ENCODE measurements at regions not wholly inside any gene's neighbourhood (a gene's known extent, or its start where the extent isn't known, plus 50 kb on each side); places are given as distances from the start of the nearest gene placed in this dataset.

DNA sequence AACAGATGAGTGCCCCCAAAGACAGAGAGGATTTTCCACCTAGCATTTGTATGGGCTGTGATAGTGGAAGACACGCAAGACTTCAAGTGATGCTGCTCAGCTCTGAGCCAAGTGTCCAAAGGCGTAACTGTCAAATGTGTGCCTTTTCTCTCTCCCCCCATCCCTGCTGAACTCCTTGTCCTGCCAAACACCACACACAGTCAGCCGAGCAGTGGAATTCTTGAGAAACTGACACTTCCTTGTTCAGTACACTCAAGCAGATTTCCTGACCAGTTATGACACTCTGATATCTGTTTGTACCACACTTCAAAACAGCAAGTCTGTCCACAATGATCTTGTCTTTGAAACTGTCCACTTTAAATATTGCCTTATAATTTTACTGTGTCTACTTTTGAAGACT lies 166.4 kb downstream of the PIK3R1 start:
- ChIA-PET POLR2A (no interaction called here), CTCF (no interaction called here)
- Histone ChIP-seq H3K36me3 (ENCODE audit: control insufficient read depth, insufficient read depth, low read length) (no peaks in the 10 kb centered on the region), H3K4me3 (ENCODE audit: low read depth, low read length) (no peak overlapping the region), H3K27me3 (ENCODE audit: control insufficient read depth, insufficient read depth, low read length) (no peaks in the 10 kb centered on the region)
- DNase-seq (ENCODE audit: low read depth), result no peak
- TF ChIP-seq, protein P1, sequence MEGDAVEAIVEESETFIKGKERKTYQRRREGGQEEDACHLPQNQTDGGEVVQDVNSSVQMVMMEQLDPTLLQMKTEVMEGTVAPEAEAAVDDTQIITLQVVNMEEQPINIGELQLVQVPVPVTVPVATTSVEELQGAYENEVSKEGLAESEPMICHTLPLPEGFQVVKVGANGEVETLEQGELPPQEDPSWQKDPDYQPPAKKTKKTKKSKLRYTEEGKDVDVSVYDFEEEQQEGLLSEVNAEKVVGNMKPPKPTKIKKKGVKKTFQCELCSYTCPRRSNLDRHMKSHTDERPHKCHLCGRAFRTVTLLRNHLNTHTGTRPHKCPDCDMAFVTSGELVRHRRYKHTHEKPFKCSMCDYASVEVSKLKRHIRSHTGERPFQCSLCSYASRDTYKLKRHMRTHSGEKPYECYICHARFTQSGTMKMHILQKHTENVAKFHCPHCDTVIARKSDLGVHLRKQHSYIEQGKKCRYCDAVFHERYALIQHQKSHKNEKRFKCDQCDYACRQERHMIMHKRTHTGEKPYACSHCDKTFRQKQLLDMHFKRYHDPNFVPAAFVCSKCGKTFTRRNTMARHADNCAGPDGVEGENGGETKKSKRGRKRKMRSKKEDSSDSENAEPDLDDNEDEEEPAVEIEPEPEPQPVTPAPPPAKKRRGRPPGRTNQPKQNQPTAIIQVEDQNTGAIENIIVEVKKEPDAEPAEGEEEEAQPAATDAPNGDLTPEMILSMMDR (IDR thresholded peaks at IDR 0.05; ENCODE audit: insufficient read depth, low read depth, low read length), result no peak

DNA sequence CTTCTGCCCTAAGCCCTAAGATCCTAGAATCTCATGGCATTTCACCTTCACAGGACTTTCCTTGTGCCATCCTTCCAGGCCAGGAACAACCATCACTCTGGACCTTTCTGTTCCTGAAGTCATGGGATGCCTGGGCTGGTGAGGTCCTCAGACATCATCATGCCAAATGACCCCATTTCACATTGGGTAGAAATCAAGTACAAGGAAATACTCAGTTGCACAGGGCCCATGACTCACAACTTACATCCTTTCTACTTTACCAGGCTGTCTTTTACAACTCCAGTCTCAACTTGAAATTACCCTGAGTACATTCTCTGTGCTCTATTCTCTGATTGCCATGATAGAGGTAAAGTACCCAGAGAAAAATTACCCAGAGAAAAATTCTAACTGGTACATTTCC lies 167.1 kb downstream of the PIK3R1 start:
- no peaks in the 10 kb centered on the region for H3K27me3 ChIP-seq (ENCODE audit: control insufficient read depth, insufficient read depth, low read length)
- H3K36me3 ChIP-seq (ENCODE audit: control insufficient read depth, insufficient read depth, low read length), result no peaks in the 10 kb centered on the region
- no peak overlapping the region for H3K4me3 ChIP-seq (ENCODE audit: low read depth, low read length)
- ChIA-PET CTCF (no interaction called here), POLR2A (no interaction called here)
- no peak for DNase-seq (ENCODE audit: low read depth)
- TF ChIP-seq, protein P1 (IDR thresholded peaks at IDR 0.05; ENCODE audit: insufficient read depth, low read depth, low read length), result no peak

DNA sequence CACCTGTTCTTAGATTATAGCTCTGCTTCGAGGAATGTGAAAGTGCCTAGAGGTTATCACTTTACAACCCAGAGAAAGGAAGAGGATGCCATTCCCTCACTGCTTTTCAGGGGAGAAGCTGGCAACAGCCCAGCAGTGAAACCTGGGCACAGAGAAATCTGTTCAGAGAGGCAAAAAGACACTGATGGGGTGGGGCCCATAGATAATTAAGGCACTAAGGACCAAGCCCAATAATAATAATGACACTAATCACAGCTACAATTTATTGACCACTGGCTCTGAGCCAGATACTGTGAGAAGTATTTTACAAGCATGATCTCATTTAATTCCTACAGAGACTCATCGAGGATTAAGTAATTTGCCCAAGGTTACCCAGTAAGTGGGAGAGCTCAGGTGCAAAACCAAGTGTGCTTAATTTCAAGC lies 168.3 kb downstream of the PIK3R1 start:
- ChIA-PET CTCF (no interaction called here), POLR2A (no interaction called here)
- Histone ChIP-seq H3K27me3 (ENCODE audit: control insufficient read depth, insufficient read depth, low read length) (no peaks in the 10 kb centered on the region), H3K4me3 (ENCODE audit: low read depth, low read length) (no peak overlapping the region), H3K36me3 (ENCODE audit: control insufficient read depth, insufficient read depth, low read length) (no peaks in the 10 kb centered on the region)
- DNase-seq (ENCODE audit: low read depth), result no peak
- TF ChIP-seq, protein P1 (IDR thresholded peaks at IDR 0.05; ENCODE audit: insufficient read depth, low read depth, low read length), result no peak

DNA sequence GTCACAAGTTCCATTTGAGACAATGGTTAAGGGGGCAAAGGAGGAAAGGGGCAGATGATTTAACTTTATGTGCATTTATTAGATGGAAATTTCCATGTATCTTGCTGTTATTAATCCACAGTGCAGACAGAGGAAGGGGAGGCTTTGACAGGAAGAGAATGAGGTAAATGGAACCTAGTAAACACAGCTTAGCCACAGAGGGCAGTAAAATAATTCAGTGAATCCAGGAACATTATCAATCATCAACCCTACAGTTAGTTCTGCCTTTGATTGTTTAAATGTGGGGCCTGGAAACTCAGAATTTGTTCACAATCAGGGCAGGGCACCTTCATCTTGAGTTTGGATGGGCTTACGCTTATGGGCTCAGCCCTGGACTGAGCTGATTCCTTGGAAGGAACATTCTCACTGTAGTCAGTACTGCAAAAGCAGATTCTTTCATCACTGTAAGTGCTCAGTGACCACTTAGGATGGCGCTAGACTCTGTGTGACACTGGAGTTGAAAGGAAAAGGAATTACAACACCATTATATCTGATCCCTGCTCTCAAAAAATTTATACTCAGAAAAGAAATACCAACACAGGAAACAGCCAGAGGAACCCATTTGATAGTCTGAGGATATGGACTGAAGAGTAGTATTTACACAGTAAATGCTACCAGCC lies 169.5 kb downstream of the PIK3R1 start:
- ChIA-PET CTCF (no interaction called here), POLR2A (no interaction called here)
- Histone ChIP-seq H3K27me3 (ENCODE audit: control insufficient read depth, insufficient read depth, low read length) (no peaks in the 10 kb centered on the region), H3K36me3 (ENCODE audit: control insufficient read depth, insufficient read depth, low read length) (no peaks in the 10 kb centered on the region), H3K4me3 (ENCODE audit: low read depth, low read length) (no peak overlapping the region)
- DNase-seq (ENCODE audit: low read depth), result no peak
- TF ChIP-seq, protein P1 (IDR thresholded peaks at IDR 0.05; ENCODE audit: insufficient read depth, low read depth, low read length), result no peak

DNA sequence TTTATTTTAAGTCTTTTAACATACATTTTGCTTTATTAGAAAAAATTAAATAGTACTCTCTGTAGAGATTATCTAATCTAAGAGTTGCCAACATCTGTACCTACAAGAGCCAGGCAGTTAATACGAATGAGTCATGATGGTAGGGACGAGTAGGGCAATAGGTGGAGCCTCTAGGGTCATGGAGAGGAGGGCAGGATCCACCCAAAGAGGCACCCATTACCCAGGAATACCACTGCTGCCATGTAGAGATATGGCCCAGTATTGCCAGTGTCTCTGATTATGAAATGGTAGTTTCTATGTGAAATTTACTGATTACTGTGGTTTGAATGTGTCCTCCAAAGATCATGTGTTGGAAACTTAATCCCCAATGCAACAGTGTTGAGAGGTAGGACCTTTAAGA lies 170.4 kb downstream of the PIK3R1 start:
- Histone ChIP-seq H3K36me3 (ENCODE audit: control insufficient read depth, insufficient read depth, low read length) (no peaks in the 10 kb centered on the region), H3K4me3 (ENCODE audit: low read depth, low read length) (no peak overlapping the region), H3K27me3 (ENCODE audit: control insufficient read depth, insufficient read depth, low read length) (no peaks in the 10 kb centered on the region)
- ChIA-PET CTCF (interaction anchor here (0.8 kb wide), 1 partner anchor 42 kb away, joined by 3 read pairs; no protein-coding TSS in a partner anchor), POLR2A (no interaction called here)
- no peak for DNase-seq (ENCODE audit: low read depth)
- TF ChIP-seq, protein P1 (IDR thresholded peaks at IDR 0.05; ENCODE audit: insufficient read depth, low read depth, low read length), result no peak

Data from BJ (cell line).